SK-N-SH treated with all-trans-retinoic acid at 6 μM for 48 hours (cell line): ENCODE measurements at regions not wholly inside any gene's neighbourhood (a gene's known extent, or its start where the extent isn't known, plus 50 kb on each side); places are given as distances from the start of the nearest gene placed in this dataset.

ENCODE experiments used
- ATAC-seq: fragments of 200-7000 bp; cut with Tn5 transposase; 3 replicates; pipeline ENCODE4 v1.9.1; 2020; ENCODE audit warnings: mild to moderate bottlenecking, moderate library complexity
- ARNTL ChIP-seq: fragments of 450-650 bp; formaldehyde crosslinking; IDR thresholded peaks from 2 replicates; pipeline ENCODE4 v1.5.0; 2020; ENCODE audit warnings: low read depth, mild to moderate bottlenecking, moderate library complexity, borderline replicate concordance
- BACH2 ChIP-seq: fragments of 250-450 bp; sonication (Bioruptor Pico); IDR thresholded peaks from 2 replicates; pipeline ENCODE4 v1.9.0; 2021; ENCODE audit warnings: mild to moderate bottlenecking, borderline replicate concordance
- CREB5 ChIP-seq: fragments of 250-450 bp; sonication (Bioruptor Pico); IDR thresholded peaks from 2 replicates; pipeline ENCODE4 v1.5.1; 2020; ENCODE audit warnings: low read depth, mild to moderate bottlenecking, moderate library complexity
- CSDC2 ChIP-seq: fragments of 250-450 bp; sonication (Bioruptor Pico); IDR thresholded peaks from 2 replicates; pipeline ENCODE4 v1.5.0; 2020; ENCODE audit warnings: mild to moderate bottlenecking, moderate library complexity
- ESRRG ChIP-seq: fragments of 250-450 bp; sonication (Bioruptor Pico); IDR thresholded peaks from 2 replicates; pipeline ENCODE4 v1.6.1; 2021; ENCODE audit warnings: mild to moderate bottlenecking
- GLIS3 ChIP-seq: fragments of 250-450 bp; sonication (Bioruptor Pico); IDR thresholded peaks from 2 replicates; pipeline ENCODE4 v1.5.0; 2020; ENCODE audit warnings: mild to moderate bottlenecking, moderate library complexity
- ISL1 ChIP-seq: fragments of 250-450 bp; sonication (Bioruptor Pico); IDR thresholded peaks from 2 replicates; pipeline ENCODE4 v2.1.2; 2022; ENCODE audit warnings: mild to moderate bottlenecking, moderate library complexity
- OSR1 ChIP-seq: fragments of 250-450 bp; sonication (Bioruptor Pico); IDR thresholded peaks from 2 replicates; pipeline ENCODE4 v1.8.0; 2022; ENCODE audit warnings: moderate library complexity, mild to moderate bottlenecking, inconsistent platforms
- PATZ1 ChIP-seq: fragments of 250-450 bp; sonication (Bioruptor Pico); IDR thresholded peaks from 2 replicates; pipeline ENCODE4 v1.8.0; 2020; ENCODE audit warnings: mild to moderate bottlenecking, moderate library complexity, borderline replicate concordance
- POU6F1 ChIP-seq: fragments of 250-450 bp; sonication (Bioruptor Pico); IDR thresholded peaks from 2 replicates; pipeline ENCODE4 v1.8.0; 2021; ENCODE audit warnings: low read depth, mild to moderate bottlenecking, moderate library complexity, borderline replicate concordance
- PPARA ChIP-seq: fragments of 250-450 bp; sonication (Bioruptor Pico); IDR thresholded peaks from 2 replicates; pipeline ENCODE4 v1.5.0; 2020; ENCODE audit warnings: mild to moderate bottlenecking, borderline replicate concordance
- RARB ChIP-seq: fragments of 250-450 bp; sonication (Bioruptor Pico); IDR thresholded peaks from 2 replicates; pipeline ENCODE4 v1.8.0; 2021; ENCODE audit warnings: mild to moderate bottlenecking, moderate library complexity
- SNAI2 ChIP-seq: fragments of 250-450 bp; sonication (Bioruptor Pico); IDR thresholded peaks from 2 replicates; pipeline ENCODE4 v1.5.0; 2020; ENCODE audit warnings: mild to moderate bottlenecking, moderate library complexity
- TCF4 ChIP-seq: fragments of 250-450 bp; sonication (Bioruptor Pico); IDR thresholded peaks from 2 replicates; pipeline ENCODE4 v1.8.0; 2021; ENCODE audit warnings: mild to moderate bottlenecking, moderate library complexity, borderline replicate concordance
- TOX ChIP-seq: fragments of 250-450 bp; sonication (Bioruptor Pico); IDR thresholded peaks from 2 replicates; pipeline ENCODE4 v1.8.0; 2021; ENCODE audit warnings: mild to moderate bottlenecking, moderate library complexity, borderline replicate concordance
- TSHZ2 ChIP-seq: fragments of 250-450 bp; sonication (Bioruptor Pico); IDR thresholded peaks from 2 replicates; pipeline ENCODE4 v1.5.0; 2020; ENCODE audit warnings: mild to moderate bottlenecking, moderate library complexity
- ZC3H10 ChIP-seq: fragments of 250-450 bp; sonication (Bioruptor Pico); IDR thresholded peaks from 2 replicates; pipeline ENCODE4 v1.5.1; 2021; ENCODE audit warnings: mild to moderate bottlenecking, moderate library complexity
- ZFP3 ChIP-seq: fragments of 250-450 bp; sonication (Bioruptor Pico); IDR thresholded peaks from 2 replicates; pipeline ENCODE4 v1.5.0; 2020; ENCODE audit warnings: mild to moderate bottlenecking, moderate library complexity
- ZFP30 ChIP-seq: fragments of 450-650 bp; formaldehyde crosslinking; IDR thresholded peaks from 2 replicates; pipeline ENCODE4 v1.5.0; 2022; ENCODE audit warnings: mild to moderate bottlenecking, moderate library complexity
- ZNF565 ChIP-seq: fragments of 450-650 bp; formaldehyde crosslinking; conservative IDR thresholded peaks from 2 replicates; pipeline ENCODE4 v1.5.0; 2020; ENCODE audit warnings: low read depth, mild to moderate bottlenecking, moderate library complexity
- ZNF70 ChIP-seq: fragments of 450-650 bp; formaldehyde crosslinking; IDR thresholded peaks from 2 replicates; pipeline ENCODE4 v1.5.0; 2020; ENCODE audit warnings: mild to moderate bottlenecking, moderate library complexity
- ZNF8 ChIP-seq: fragments of 450-650 bp; formaldehyde crosslinking; IDR thresholded peaks from 2 replicates; pipeline ENCODE4 v1.5.0; 2020; ENCODE audit warnings: mild to moderate bottlenecking, moderate library complexity

GRCh38 chr4:81679315-81679714, 207.6 kb upstream of the RASGEF1B start:
- TF ChIP-seq ZNF8 (CRISPR knock-in tag) = no peak
- no peak for ATAC-seq

- no peak for ATAC-seq
- TF ChIP-seq SNAI2 = no peak
- TF ChIP-seq CSDC2 (CRISPR knock-in tag) = no peak
- TF ChIP-seq ARNTL (CRISPR knock-in tag) = no peak
- TF ChIP-seq TOX (CRISPR knock-in tag) = no peak
- TF ChIP-seq OSR1 (CRISPR knock-in tag) = no peak
- no peak for TF ChIP-seq TCF4
- no peak for TF ChIP-seq GLIS3 (CRISPR knock-in tag)
- TF ChIP-seq ESRRG (CRISPR knock-in tag) = no peak
- TF ChIP-seq CREB5 (CRISPR knock-in tag) = no peak
- no peak for TF ChIP-seq PATZ1 (CRISPR knock-in tag)
- TF ChIP-seq PPARA (CRISPR knock-in tag) = no peak
- no peak for TF ChIP-seq ZC3H10
- TF ChIP-seq ZFP30 (CRISPR knock-in tag) = no peak
- TF ChIP-seq ZNF565 = no peak
- TF ChIP-seq ZNF70 (CRISPR knock-in tag) = no peak
- no peak for TF ChIP-seq POU6F1 (CRISPR knock-in tag)
- no peak for TF ChIP-seq BACH2
- no peak for TF ChIP-seq TSHZ2
- no peak for TF ChIP-seq RARB (CRISPR knock-in tag)
- TF ChIP-seq, all 23 proteins: peak for 0
These were observed 207.1 kb upstream of the RASGEF1B start for GRCh38 chr4:81678801-81679200.

- no peak for ATAC-seq
These were observed 204.8 kb upstream of the RASGEF1B start for GRCh38 chr4:81676537-81676936.

More at GRCh38 chr4:81676537-81676936, 204.8 kb upstream of the RASGEF1B start:
- TF ChIP-seq ZFP30 (CRISPR knock-in tag) (no peak), ZFP3 (CRISPR knock-in tag) (no peak), ZNF70 (CRISPR knock-in tag) (no peak), TOX (CRISPR knock-in tag) (no peak), ZC3H10 (no peak), ESRRG (CRISPR knock-in tag) (no peak), ISL1 (CRISPR knock-in tag) (no peak), ZNF565 (no peak), BACH2 (no peak), SNAI2 (no peak), PATZ1 (CRISPR knock-in tag) (no peak)
